Immature natural killer cell (primary cell): ENCODE measurements at regions not wholly inside any gene's neighbourhood (a gene's known extent, or its start where the extent isn't known, plus 50 kb on each side); places are given as distances from the start of the nearest gene placed in this dataset.
"Not testable (repeated sequence)": the region's sequence is repeated elsewhere in the genome, so short reads cannot be mapped to it uniquely, and the experiment has no call there.

Experiments
- DNase-seq, 3 donors: peaks; one replicate each; pipeline ENCODE4 v3.0.0; 2022; ENCODE audit warnings: mixed read lengths in 1 of 3
- H3K27ac Mint-ChIP-seq, 6 donors: one replicate each; pipeline ENCODE4 v1.8.0; 2020; ENCODE audit warnings: mixed read lengths in 6 of 6, mild to moderate bottlenecking in 5 of 6, inconsistent platforms in 4 of 6, moderate library complexity in 3 of 6
- H3K27me3 Mint-ChIP-seq, 3 donors: one replicate each; pipeline ENCODE4 v1.8.0; 2020 to 2021; ENCODE audit warnings: low read depth in 3 of 3, mild to moderate bottlenecking in 3 of 3, mixed read lengths in 3 of 3, moderate library complexity in 3 of 3, inconsistent platforms in 1 of 3
- H3K36me3 Mint-ChIP-seq, 3 donors: one replicate each; pipeline ENCODE4 v1.8.0; 2020; ENCODE audit warnings: mixed read lengths in 3 of 3, inconsistent platforms in 2 of 3, mild to moderate bottlenecking in 2 of 3
- H3K4me1 Mint-ChIP-seq, 2 donors: one replicate each; pipeline ENCODE4 v1.8.0; 2020; ENCODE audit warnings: inconsistent platforms in 2 of 2, mild to moderate bottlenecking in 2 of 2, mixed read lengths in 2 of 2, moderate library complexity in 1 of 2
- H3K4me3 Mint-ChIP-seq, 5 donors: one replicate each; pipeline ENCODE4 v1.8.0; 2020; ENCODE audit warnings: mild to moderate bottlenecking in 5 of 5, mixed read lengths in 5 of 5, inconsistent platforms in 3 of 5, moderate library complexity in 3 of 5
- H3K9me3 Mint-ChIP-seq, 6 donors: one replicate each; pipeline ENCODE4 v1.8.0; 2020; ENCODE audit warnings: mild to moderate bottlenecking in 6 of 6, mixed read lengths in 6 of 6, inconsistent platforms in 4 of 6, moderate library complexity in 3 of 6

GRCh38 chr18:41046250-41046649 lies 908.8 kb upstream of the PIK3C3 start:
- H3K9me3 Mint-ChIP-seq = peaks cover 5 to 48% (median 29%) of the 10 kb centered on the region in 6 donors
- not testable (repeated sequence) for H3K4me1 Mint-ChIP-seq, H3K4me3 Mint-ChIP-seq, H3K27ac Mint-ChIP-seq, DNase-seq, H3K27me3 Mint-ChIP-seq, H3K36me3 Mint-ChIP-seq

GRCh38 chr18:41043876-41044275 lies 911.2 kb upstream of the PIK3C3 start:
- Mint-ChIP-seq H3K27ac (no peak overlapping the region), H3K9me3 (peaks cover 7 to 47% (median 30%) of the 10 kb centered on the region in 6 donors), H3K27me3 (no peaks in the 10 kb centered on the region), H3K4me3 (no peak overlapping the region), H3K4me1 (no peaks in the 10 kb centered on the region), H3K36me3 (no peaks in the 10 kb centered on the region)
- no peak for DNase-seq

GRCh38 chr18:41042866-41043265 lies 912.2 kb upstream of the PIK3C3 start:
- no peak for DNase-seq
- Mint-ChIP-seq H3K4me1 (no peaks in the 10 kb centered on the region), H3K27me3 (no peaks in the 10 kb centered on the region), H3K4me3 (no peak overlapping the region), H3K27ac (no peak overlapping the region), H3K9me3 (peaks cover 9 to 51% (median 24%) of the 10 kb centered on the region in 6 donors), H3K36me3 (no peaks in the 10 kb centered on the region)

- H3K9me3 Mint-ChIP-seq = peaks cover 11 to 48% (median 25%) of the 10 kb centered on the region in 6 donors
- H3K4me3 Mint-ChIP-seq = no peak overlapping the region
- H3K36me3 Mint-ChIP-seq = no peaks in the 10 kb centered on the region
- no peak for DNase-seq
- no peak overlapping the region for H3K27ac Mint-ChIP-seq
- peaks cover 0 to 1% (median 0%) of the 10 kb centered on the region in 3 donors for H3K27me3 Mint-ChIP-seq
- H3K4me1 Mint-ChIP-seq = no peaks in the 10 kb centered on the region
Measured at GRCh38 chr18:41038071-41038470, 917.0 kb upstream of the PIK3C3 start.

- Mint-ChIP-seq H3K36me3 (no peaks in the 10 kb centered on the region), H3K4me3 (no peak overlapping the region), H3K4me1 (no peaks in the 10 kb centered on the region), H3K27me3 (peaks cover 0 to 1% (median 0%) of the 10 kb centered on the region in 3 donors), H3K27ac (no peak overlapping the region), H3K9me3 (peaks cover 9 to 46% (median 23%) of the 10 kb centered on the region in 6 donors)
- DNase-seq = no peak
Measured at GRCh38 chr18:41036346-41036745, 918.7 kb upstream of the PIK3C3 start.

GRCh38 chr18:41034413-41034812 lies 920.6 kb upstream of the PIK3C3 start:
- Mint-ChIP-seq H3K4me3 (no peak overlapping the region), H3K36me3 (no peaks in the 10 kb centered on the region)

GRCh38 chr18:41025666-41026065 lies 929.4 kb upstream of the PIK3C3 start:
- no peak overlapping the region for H3K4me3 Mint-ChIP-seq
- H3K9me3 Mint-ChIP-seq = peaks cover 0 to 50% (median 20%) of the 10 kb centered on the region in 6 donors
- no peak for DNase-seq
- no peaks in the 10 kb centered on the region for H3K4me1 Mint-ChIP-seq
- H3K36me3 Mint-ChIP-seq = no peaks in the 10 kb centered on the region
- H3K27me3 Mint-ChIP-seq = no peaks in the 10 kb centered on the region
- no peak overlapping the region for H3K27ac Mint-ChIP-seq

More at GRCh38 chr18:41034413-41034812, 920.6 kb upstream of the PIK3C3 start:
- Mint-ChIP-seq H3K27ac (no peak overlapping the region), H3K27me3 (peaks cover 0 to 1% (median 0%) of the 10 kb centered on the region in 3 donors), H3K4me1 (no peaks in the 10 kb centered on the region), H3K9me3 (peaks cover 9 to 43% (median 19%) of the 10 kb centered on the region in 6 donors)
- DNase-seq = no peak

- H3K4me3 Mint-ChIP-seq = no peak overlapping the region
- H3K4me1 Mint-ChIP-seq = no peaks in the 10 kb centered on the region
- H3K9me3 Mint-ChIP-seq = peaks cover 0 to 41% (median 20%) of the 10 kb centered on the region in 6 donors
- H3K36me3 Mint-ChIP-seq = no peaks in the 10 kb centered on the region
- no peaks in the 10 kb centered on the region for H3K27me3 Mint-ChIP-seq
- DNase-seq = no peak
- no peak overlapping the region for H3K27ac Mint-ChIP-seq
Measured at GRCh38 chr18:41024792-41025191, 930.2 kb upstream of the PIK3C3 start.

- no peak for DNase-seq
- peaks cover 3 to 37% (median 18%) of the 10 kb centered on the region in 6 donors for H3K9me3 Mint-ChIP-seq
- H3K4me3 Mint-ChIP-seq = no peak overlapping the region
- no peaks in the 10 kb centered on the region for H3K36me3 Mint-ChIP-seq
- no peaks in the 10 kb centered on the region for H3K27me3 Mint-ChIP-seq
- H3K4me1 Mint-ChIP-seq = no peaks in the 10 kb centered on the region
- H3K27ac Mint-ChIP-seq = no peak overlapping the region
Measured at GRCh38 chr18:41022484-41022883, 932.5 kb upstream of the PIK3C3 start.

GRCh38 chr18:41021089-41021488 lies 933.9 kb upstream of the PIK3C3 start:
- no peaks in the 10 kb centered on the region for H3K36me3 Mint-ChIP-seq
- DNase-seq = no peak
- H3K27ac Mint-ChIP-seq = no peak overlapping the region
- H3K9me3 Mint-ChIP-seq = peaks cover 3 to 38% (median 19%) of the 10 kb centered on the region in 6 donors
- H3K4me1 Mint-ChIP-seq = no peaks in the 10 kb centered on the region
- no peak overlapping the region for H3K4me3 Mint-ChIP-seq
- H3K27me3 Mint-ChIP-seq = no peaks in the 10 kb centered on the region

- Mint-ChIP-seq H3K27ac (no peak overlapping the region), H3K9me3 (peaks cover 5 to 54% (median 24%) of the 10 kb centered on the region in 6 donors), H3K36me3 (no peaks in the 10 kb centered on the region), H3K4me3 (no peak overlapping the region), H3K27me3 (no peaks in the 10 kb centered on the region), H3K4me1 (no peaks in the 10 kb centered on the region)
- DNase-seq = no peak
Measured at GRCh38 chr18:41012194-41012593, 942.8 kb upstream of the PIK3C3 start.

GRCh38 chr18:41009926-41010325 lies 945.1 kb upstream of the PIK3C3 start:
- no peak for DNase-seq
- no peak overlapping the region for H3K4me3 Mint-ChIP-seq
- no peaks in the 10 kb centered on the region for H3K4me1 Mint-ChIP-seq
- H3K36me3 Mint-ChIP-seq = no peaks in the 10 kb centered on the region
- no peaks in the 10 kb centered on the region for H3K27me3 Mint-ChIP-seq
- peaks cover 3 to 47% (median 15%) of the 10 kb centered on the region in 6 donors for H3K9me3 Mint-ChIP-seq
- no peak overlapping the region for H3K27ac Mint-ChIP-seq

GRCh38 chr18:41004324-41004723 lies 950.7 kb upstream of the PIK3C3 start:
- Mint-ChIP-seq H3K4me1 (no peaks in the 10 kb centered on the region), H3K27me3 (no peaks in the 10 kb centered on the region), H3K9me3 (peaks cover 1 to 48% (median 16%) of the 10 kb centered on the region in 6 donors), H3K27ac (no peak overlapping the region), H3K36me3 (no peaks in the 10 kb centered on the region), H3K4me3 (no peak overlapping the region)
- DNase-seq = no peak

- H3K4me3 Mint-ChIP-seq = no peak overlapping the region
Measured at GRCh38 chr18:40995529-40995928, 959.5 kb upstream of the PIK3C3 start.

GRCh38 chr18:40993363-40993762 lies 961.7 kb upstream of the PIK3C3 start:
- Mint-ChIP-seq H3K4me1 (no peaks in the 10 kb centered on the region), H3K9me3 (peaks cover 3 to 17% (median 14%) of the 10 kb centered on the region in 6 donors), H3K27me3 (no peaks in the 10 kb centered on the region), H3K4me3 (no peak overlapping the region), H3K27ac (no peak overlapping the region), H3K36me3 (no peaks in the 10 kb centered on the region)
- DNase-seq = no peak

More at GRCh38 chr18:40995529-40995928, 959.5 kb upstream of the PIK3C3 start:
- H3K27ac Mint-ChIP-seq = no peak overlapping the region
- no peaks in the 10 kb centered on the region for H3K4me1 Mint-ChIP-seq
- no peaks in the 10 kb centered on the region for H3K36me3 Mint-ChIP-seq
- peaks cover 8 to 36% (median 20%) of the 10 kb centered on the region in 6 donors for H3K9me3 Mint-ChIP-seq
- no peaks in the 10 kb centered on the region for H3K27me3 Mint-ChIP-seq
- DNase-seq = no peak
